RWPE1 (cell line): ENCODE measurements at regions not wholly inside any gene's neighbourhood (a gene's known extent, or its start where the extent isn't known, plus 50 kb on each side); places are given as distances from the start of the nearest gene placed in this dataset.

ENCODE experiments used
- CTCF ChIA-PET: fragments of 350-600 bp; sonication (Branson Sonifier 250); formaldehyde crosslinking; extraction: SDS; loops from one replicate; lab custom pipeline; 2021; lab: Yijun Ruan, JAX
- POLR2A ChIA-PET: fragments of 400-600 bp; formaldehyde crosslinking; extraction: SDS; loops from one replicate; lab custom pipeline; 2020; ENCODE audit warnings: antibody characterized with exemption; ENCODE audit not compliant: low non-redundant PET; lab: Yijun Ruan, JAX
- DNase-seq: peaks from one replicate; pipeline ENCODE4 v3.0.0; 2012; ENCODE audit warnings: low spot score
- H3K27ac ChIP-seq: fragments of 450-650 bp; 2 replicates; pipeline ENCODE4 v1.5.1; 2017
- TF ChIP-seq, protein P1 (sequence below): fragments of 450-650 bp; conservative IDR thresholded peaks from 2 replicates; pipeline ENCODE4 v1.5.1; 2017; ENCODE audit warnings: low read depth, mild to moderate bottlenecking

DNA sequence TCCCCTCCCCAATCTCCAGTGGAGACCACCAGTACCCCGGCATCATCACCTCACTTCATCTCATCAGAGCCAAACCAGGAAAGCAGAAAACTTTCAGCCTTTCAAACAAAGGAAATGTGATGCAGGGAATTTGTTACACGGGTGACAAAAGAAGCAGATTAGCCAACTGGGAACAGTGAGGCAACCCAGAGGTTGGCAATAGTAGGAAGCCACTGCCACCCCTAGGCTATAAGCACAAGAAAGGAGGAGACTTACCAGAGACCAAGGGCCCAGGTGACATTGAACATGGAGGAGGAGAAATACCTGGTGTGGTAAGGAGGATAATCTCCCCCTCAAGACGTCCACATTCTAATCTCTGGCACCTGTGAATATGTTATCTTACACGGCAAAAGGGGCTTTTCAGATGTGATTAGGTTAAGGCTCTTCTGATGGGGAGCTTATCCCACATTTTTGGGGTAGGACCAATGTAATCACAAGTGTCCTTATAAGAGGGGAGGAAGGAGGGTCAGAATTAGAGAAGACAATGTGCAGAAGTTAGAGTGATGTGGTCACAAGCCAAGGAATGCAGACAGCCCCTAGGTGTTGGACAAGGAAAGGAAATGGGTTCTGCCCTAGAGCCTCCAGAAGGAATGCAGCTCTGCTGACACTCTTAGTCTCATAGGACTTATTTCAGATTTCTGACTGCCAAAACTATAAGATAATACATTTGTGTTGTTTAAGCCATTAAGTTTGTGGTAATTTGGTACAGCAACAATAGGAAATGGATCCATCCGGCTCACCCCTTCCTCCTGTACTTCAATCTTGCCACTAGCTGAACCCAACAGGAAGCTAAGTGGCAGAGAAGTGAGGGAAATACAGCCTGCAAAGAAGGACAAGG lies 83.6 kb upstream of the VAV3 start:
- ChIA-PET POLR2A (no interaction called here), CTCF (no interaction called here)
- H3K27ac ChIP-seq = no peak overlapping the region
- TF ChIP-seq, protein P1, sequence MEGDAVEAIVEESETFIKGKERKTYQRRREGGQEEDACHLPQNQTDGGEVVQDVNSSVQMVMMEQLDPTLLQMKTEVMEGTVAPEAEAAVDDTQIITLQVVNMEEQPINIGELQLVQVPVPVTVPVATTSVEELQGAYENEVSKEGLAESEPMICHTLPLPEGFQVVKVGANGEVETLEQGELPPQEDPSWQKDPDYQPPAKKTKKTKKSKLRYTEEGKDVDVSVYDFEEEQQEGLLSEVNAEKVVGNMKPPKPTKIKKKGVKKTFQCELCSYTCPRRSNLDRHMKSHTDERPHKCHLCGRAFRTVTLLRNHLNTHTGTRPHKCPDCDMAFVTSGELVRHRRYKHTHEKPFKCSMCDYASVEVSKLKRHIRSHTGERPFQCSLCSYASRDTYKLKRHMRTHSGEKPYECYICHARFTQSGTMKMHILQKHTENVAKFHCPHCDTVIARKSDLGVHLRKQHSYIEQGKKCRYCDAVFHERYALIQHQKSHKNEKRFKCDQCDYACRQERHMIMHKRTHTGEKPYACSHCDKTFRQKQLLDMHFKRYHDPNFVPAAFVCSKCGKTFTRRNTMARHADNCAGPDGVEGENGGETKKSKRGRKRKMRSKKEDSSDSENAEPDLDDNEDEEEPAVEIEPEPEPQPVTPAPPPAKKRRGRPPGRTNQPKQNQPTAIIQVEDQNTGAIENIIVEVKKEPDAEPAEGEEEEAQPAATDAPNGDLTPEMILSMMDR = no peak
- DNase-seq = no peak

DNA sequence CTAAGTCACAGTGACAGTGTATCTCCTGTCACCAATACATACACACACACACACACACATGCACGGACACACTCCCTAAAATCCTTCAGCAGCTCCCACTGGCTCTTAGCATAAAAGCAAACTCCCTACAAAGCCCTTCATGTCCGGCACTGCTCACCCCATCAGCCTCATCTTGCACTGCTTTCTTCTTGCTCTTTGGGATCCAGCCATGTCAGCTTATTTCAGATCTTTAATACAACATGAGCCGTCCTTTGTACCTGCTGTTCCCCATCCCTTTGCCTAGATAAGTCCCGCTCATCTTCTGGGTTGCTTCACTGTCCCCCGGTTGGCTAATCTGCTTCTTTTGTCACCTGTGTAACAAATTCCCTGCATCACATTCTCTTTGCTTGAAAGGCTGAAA lies 82.1 kb upstream of the VAV3 start:
- TF ChIP-seq, protein P1 = no peak
- ChIA-PET CTCF (no interaction called here), POLR2A (no interaction called here)
- no peak for DNase-seq
- H3K27ac ChIP-seq = peak overlapping the region; percentile 25; the same call in 1 of the 2 replicates

DNA sequence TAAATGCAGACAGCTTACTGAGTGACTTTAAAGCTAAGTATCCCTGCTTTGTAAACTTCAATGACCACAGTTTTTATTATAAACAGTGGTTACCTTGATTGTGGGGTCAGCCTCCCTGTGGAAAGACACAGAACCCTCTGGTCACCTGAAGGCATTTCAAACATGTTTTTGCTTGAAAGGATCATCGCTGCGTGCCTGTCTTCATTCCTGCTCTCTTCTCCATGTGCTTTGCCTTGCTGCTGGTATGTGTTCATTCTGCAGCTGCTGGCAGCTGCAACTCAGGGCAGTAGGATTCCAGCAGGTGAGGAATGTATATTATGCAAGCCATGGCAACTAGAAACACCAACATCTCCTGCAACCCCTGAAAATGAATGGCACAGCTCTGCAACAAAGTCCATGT lies 81.0 kb upstream of the VAV3 start:
- TF ChIP-seq, protein P1 = no peak
- peak overlapping the region; percentile 73 for H3K27ac ChIP-seq
- CTCF ChIA-PET = interaction anchor here (0.6 kb wide), 1 partner anchor 136 kb away, joined by 3 read pairs; no protein-coding TSS in a partner anchor
- peak; percentile 68 for DNase-seq
- POLR2A ChIA-PET = interaction anchor here (0.6 kb wide), 1 partner anchor 25 kb away, joined by 3 read pairs; no protein-coding TSS in a partner anchor

DNA sequence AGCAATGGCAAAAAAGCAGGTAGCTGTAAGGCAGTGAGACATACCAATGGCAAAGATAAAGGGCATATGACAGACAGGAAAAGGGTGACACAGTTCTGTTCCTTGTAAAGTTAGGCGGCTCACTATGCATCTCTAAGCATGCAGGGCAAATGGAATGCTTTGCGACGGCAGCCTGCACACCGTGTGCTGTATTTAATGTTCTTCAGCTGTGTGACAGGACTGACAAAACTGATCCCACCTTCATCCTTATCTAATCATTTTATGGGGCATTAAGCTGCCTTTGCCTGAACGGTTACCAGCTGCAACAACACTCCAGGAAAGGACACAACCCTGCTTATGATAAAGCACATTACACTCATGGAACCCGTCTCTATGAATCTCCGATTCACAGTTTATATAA lies 80.5 kb upstream of the VAV3 start:
- CTCF ChIA-PET = interaction anchor here (0.6 kb wide), 1 partner anchor 135 kb away, joined by 3 read pairs; no protein-coding TSS in a partner anchor
- peak overlapping the region; percentile 73 for H3K27ac ChIP-seq
- TF ChIP-seq, protein P1 = no peak
- POLR2A ChIA-PET = interaction anchor here (0.6 kb wide), 1 partner anchor 26 kb away, joined by 3 read pairs; no protein-coding TSS in a partner anchor
- DNase-seq = no peak

DNA sequence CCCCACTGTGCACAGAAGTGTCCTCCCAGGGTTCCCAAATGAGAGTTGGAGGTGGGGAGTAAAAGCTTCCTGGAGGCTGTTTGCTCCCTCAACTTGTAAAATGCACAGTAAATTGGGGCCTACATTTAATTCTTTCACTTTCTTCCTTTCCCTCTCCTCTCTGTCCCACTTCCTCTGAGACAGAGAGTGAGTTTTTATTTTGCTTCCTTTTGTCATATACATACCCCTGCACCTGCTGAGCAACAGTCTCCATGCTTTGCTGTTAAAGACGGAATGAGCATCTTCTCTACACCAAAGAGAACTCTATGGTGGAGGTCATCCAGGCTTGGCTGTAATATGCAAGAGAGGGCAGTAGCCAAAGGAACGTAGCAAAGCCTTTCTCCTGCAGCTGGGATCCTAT lies 79.3 kb upstream of the VAV3 start:
- ChIA-PET POLR2A (no interaction called here), CTCF (interaction anchor here (0.5 kb wide), 1 partner anchor 15 kb away, joined by 3 read pairs; no protein-coding TSS in a partner anchor)
- DNase-seq = no peak
- TF ChIP-seq, protein P1 = no peak
- H3K27ac ChIP-seq = no peak overlapping the region

DNA sequence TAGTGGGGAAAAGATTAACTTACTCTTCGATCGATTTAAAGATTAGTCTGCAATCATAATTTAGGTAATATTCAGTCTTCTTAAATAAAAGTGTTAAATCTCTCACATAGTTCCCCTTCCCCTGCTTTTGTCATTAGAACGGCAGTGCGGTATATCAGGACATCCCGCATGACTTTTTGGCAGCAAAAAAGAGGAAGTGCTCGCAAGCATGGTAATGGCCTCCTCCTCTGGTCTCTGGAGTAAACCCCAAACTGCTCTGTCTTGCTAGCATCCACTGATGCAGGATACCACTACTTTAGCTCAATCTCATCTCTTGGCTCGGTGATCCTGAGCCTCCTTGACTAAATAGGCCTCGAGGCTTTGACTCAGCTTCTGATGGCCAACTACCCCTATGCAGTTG lies 78.7 kb upstream of the VAV3 start:
- POLR2A ChIA-PET = no interaction called here
- H3K27ac ChIP-seq = no peak overlapping the region
- TF ChIP-seq, protein P1 = no peak
- DNase-seq = no peak
- CTCF ChIA-PET = no interaction called here
